Aorta (tissue), 5 donors: ENCODE measurements at regions not wholly inside any gene's neighbourhood (a gene's known extent, or its start where the extent isn't known, plus 50 kb on each side); places are given as distances from the start of the nearest gene placed in this dataset.

Experiments used
- ATAC-seq: fragments of 200-7000 bp; cut with Tn5 transposase; one replicate; pipeline ENCODE4 v1.9.1; 2022; ENCODE audit warnings: moderate library complexity; ENCODE audit not compliant: low FRiP score
- DNase-seq, 2 donors: peaks; one replicate each; pipeline ENCODE4 v3.0.0-alpha.2; 2020
- H3K27ac ChIP-seq, 2 donors: one replicate each; pipeline ENCODE4 v1.5.1; 2013; ENCODE audit warnings: low read length in 2 of 2, mild to moderate bottlenecking in 2 of 2, moderate library complexity in 2 of 2, control low read depth in 1 of 2, inconsistent platforms in 1 of 2, low read depth in 1 of 2
- H3K27me3 ChIP-seq, 2 donors: one replicate each; pipeline ENCODE4 v1.6.1; 2013; ENCODE audit warnings: control low read depth in 1 of 2, low read length in 1 of 2, mild to moderate bottlenecking in 1 of 2, moderate library complexity in 1 of 2; ENCODE audit not compliant: insufficient read depth in 2 of 2, control insufficient read depth in 1 of 2
- H3K36me3 ChIP-seq, 2 donors: one replicate each; pipeline ENCODE4 v1.6.1; 2013; ENCODE audit warnings: control low read depth in 1 of 2, low read length in 1 of 2, mild to moderate bottlenecking in 1 of 2; ENCODE audit not compliant: insufficient read depth in 2 of 2, control insufficient read depth in 1 of 2
- H3K4me1 ChIP-seq, 2 donors: one replicate each; pipeline ENCODE4 v1.6.1; 2013; ENCODE audit warnings: low read length in 2 of 2, control low read depth in 1 of 2, mild to moderate bottlenecking in 1 of 2, moderate library complexity in 1 of 2; ENCODE audit not compliant: insufficient read depth in 2 of 2, control insufficient read depth in 1 of 2
- H3K4me3 ChIP-seq, 2 donors: one replicate each; pipeline ENCODE4 v1.5.1; 2013; ENCODE audit warnings: low read length in 2 of 2, control low read depth in 1 of 2, mild to moderate bottlenecking in 1 of 2
- H3K9me3 ChIP-seq: one replicate; pipeline ENCODE4 v1.6.1; 2013; ENCODE audit warnings: mild to moderate bottlenecking, low read length; ENCODE audit not compliant: control insufficient read depth
- WGBS, 2 donors: extraction: QIAGEN DNeasy Blood & Tissue Kit; methylation state at CpG; one replicate each; pipeline ENCODE4 v1.1.7; 2013; 5-methylcytosine and 5-hydroxymethylcytosine counted together
- intact Hi-C, 2 donors: fragments of 100-400 bp; cut with DNase I; formaldehyde crosslinking; loops; one replicate each; pipeline versions ENCODE4 v1.14.2 to v1.15.0; 2022
- donor health status: healthy with polysubstance abuse.
- donor health status: Bipolar disorder and iron deficiency.
- donor health status: DM: no; HTN: no; CAD: no.
- donor health status: DM: no; HTN: no; CAD: no.
- donor health status: DM: yes; HTN: yes; CAD: no.

DNA sequence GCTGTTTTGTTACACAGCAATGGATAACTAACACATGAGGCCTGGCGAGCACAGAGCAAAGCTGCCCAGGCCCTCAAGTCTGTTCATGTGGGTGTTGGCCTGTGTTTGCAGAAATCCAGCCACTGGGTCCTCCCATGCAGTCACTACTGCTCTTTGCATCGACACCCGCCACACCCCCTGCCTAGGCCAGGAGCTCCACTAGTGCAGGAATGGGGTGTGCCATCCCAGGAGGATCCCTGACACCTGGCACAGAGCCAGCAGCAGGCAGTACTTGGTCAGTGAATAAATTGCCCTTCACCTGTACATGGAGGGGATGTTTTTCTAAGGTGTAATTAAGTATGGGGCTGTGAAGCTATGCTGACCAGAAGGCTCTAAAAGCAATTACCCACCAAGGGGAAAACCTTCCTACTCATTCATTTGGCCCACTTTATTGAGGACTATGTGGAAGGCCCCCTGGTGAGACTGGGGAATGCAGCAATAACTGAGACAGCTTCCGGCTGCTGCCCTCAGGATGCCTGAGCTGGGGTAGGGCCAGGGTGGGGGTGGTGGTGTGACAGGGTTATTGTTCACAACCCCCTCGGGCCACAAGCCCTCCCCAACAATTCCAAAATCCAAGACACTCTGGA lies 160.8 kb downstream of the CRYBB2 start:
- Histone ChIP-seq H3K4me1 (no peaks in the 10 kb centered on the region), H3K4me3 (no peak overlapping the region), H3K27me3 (no peaks in the 10 kb centered on the region), H3K27ac (no peak overlapping the region), H3K36me3 (no peaks in the 10 kb centered on the region), H3K9me3 (no peaks in the 10 kb centered on the region)
- ATAC-seq = no peak
- intact Hi-C loops = no loop called here
- WGBS, 2 donors = 92 to 97% methylated on average over 5 of the region's 5 CpGs
- DNase-seq = no peak

DNA sequence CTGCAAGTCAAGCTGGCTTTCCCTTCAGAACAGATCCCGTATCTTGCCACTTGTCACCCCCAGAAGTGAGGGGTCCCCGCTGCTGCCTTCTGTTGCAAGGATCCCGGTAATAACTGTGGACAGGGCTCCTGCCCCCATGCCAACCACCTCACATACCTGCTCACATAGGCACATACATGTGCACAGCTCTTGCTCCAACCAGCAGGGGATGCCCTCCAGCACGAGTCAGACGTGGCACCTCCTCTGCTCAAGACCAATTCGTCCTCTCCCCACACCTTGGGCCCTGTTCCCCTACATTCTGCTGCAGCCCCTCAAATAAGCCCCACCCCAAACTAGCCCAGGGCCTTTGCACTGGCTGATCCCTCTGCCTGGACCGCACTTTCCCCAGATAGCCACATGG lies 163.3 kb downstream of the CRYBB2 start:
- Histone ChIP-seq H3K4me3 (no peak overlapping the region), H3K9me3 (no peaks in the 10 kb centered on the region), H3K27me3 (no peaks in the 10 kb centered on the region), H3K4me1 (no peaks in the 10 kb centered on the region), H3K27ac (no peak overlapping the region), H3K36me3 (no peaks in the 10 kb centered on the region)
- ATAC-seq (no peak), DNase-seq (no peak)
- 87 to 89% methylated on average over 7 of the region's 7 CpGs for WGBS, 2 donors
- intact Hi-C loops = no loop called here

- H3K9me3 ChIP-seq = no peaks in the 10 kb centered on the region
- ATAC-seq = no peak
- H3K36me3 ChIP-seq = no peaks in the 10 kb centered on the region
- intact Hi-C loops = no loop called here
- no peak overlapping the region for H3K4me3 ChIP-seq
- no peaks in the 10 kb centered on the region for H3K4me1 ChIP-seq
- no peak for DNase-seq
- 76 to 78% methylated on average over 15 of the region's 15 CpGs for WGBS, 2 donors
- H3K27ac ChIP-seq = no peak overlapping the region
- no peaks in the 10 kb centered on the region for H3K27me3 ChIP-seq
Measured at GRCh38 chr22:25383278-25383820, 163.9 kb downstream of the CRYBB2 start.

- Histone ChIP-seq H3K9me3 (no peaks in the 10 kb centered on the region), H3K27ac (no peak overlapping the region), H3K4me1 (no peaks in the 10 kb centered on the region), H3K27me3 (no peaks in the 10 kb centered on the region), H3K36me3 (no peaks in the 10 kb centered on the region), H3K4me3 (no peak overlapping the region)
- no peak for ATAC-seq
- no peak for DNase-seq
- intact Hi-C loops = no loop called here
- 86 to 92% methylated on average over 18 of the region's 18 CpGs for WGBS, 2 donors
Measured at GRCh38 chr22:25383892-25384291, 164.5 kb downstream of the CRYBB2 start.

DNA sequence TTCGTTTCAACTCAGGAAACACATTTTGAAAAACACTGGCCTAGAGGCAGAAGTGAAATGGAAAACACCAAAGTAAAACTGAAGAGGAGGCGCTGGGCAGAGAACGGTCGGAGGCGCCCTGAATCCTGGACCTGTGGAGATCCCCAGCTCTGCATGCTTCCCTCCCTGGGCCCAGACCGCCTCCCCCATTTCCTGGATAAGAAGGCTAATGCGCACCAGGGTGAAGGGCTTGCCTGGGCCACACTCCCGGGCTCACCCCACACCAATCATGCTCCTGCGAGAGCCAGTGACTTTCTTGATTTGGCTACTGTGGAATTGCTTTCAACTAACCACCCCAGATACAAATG lies 167.1 kb downstream of the CRYBB2 start:
- intact Hi-C loops = no loop called here
- Histone ChIP-seq H3K4me1 (no peaks in the 10 kb centered on the region), H3K9me3 (no peaks in the 10 kb centered on the region), H3K4me3 (no peak overlapping the region), H3K27me3 (no peaks in the 10 kb centered on the region), H3K36me3 (no peaks in the 10 kb centered on the region), H3K27ac (no peak overlapping the region)
- no peak for ATAC-seq
- no peak for DNase-seq
- WGBS, 2 donors = 90 to 95% methylated on average over 9 of the region's 9 CpGs

DNA sequence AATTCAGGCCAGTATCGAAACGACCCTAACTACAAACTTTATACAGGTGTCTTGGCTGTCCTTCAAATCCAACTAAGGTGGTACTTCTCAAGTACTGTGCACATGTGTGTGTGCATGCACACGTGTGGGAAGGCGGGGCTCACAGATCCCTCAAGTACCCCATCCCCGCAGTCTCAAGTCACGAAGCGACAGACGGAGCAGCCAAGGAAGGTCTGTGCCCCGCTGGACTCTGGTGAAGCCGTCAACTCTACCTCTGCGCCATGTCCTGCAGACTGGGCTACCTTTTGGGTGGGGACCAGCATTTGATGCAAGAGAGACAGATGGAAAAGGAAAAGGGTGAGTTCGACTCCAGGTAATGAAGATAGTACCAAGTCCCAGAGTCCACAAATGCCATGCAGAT lies 169.0 kb downstream of the CRYBB2 start:
- ATAC-seq = no peak
- H3K36me3 ChIP-seq = no peaks in the 10 kb centered on the region
- intact Hi-C loops = no loop called here
- 95% methylated on average over 12 of the region's 12 CpGs for WGBS, 2 donors
- H3K4me1 ChIP-seq = no peaks in the 10 kb centered on the region
- no peak overlapping the region for H3K4me3 ChIP-seq
- no peak overlapping the region for H3K27ac ChIP-seq
- no peaks in the 10 kb centered on the region for H3K9me3 ChIP-seq
- no peaks in the 10 kb centered on the region for H3K27me3 ChIP-seq
- no peak for DNase-seq

- Histone ChIP-seq H3K27me3 (no peaks in the 10 kb centered on the region), H3K36me3 (no peaks in the 10 kb centered on the region), H3K4me1 (no peaks in the 10 kb centered on the region), H3K9me3 (no peaks in the 10 kb centered on the region), H3K4me3 (no peak overlapping the region), H3K27ac (no peak overlapping the region)
- ATAC-seq (no peak), DNase-seq (no peak)
- WGBS, 2 donors = 68 to 72% methylated on average over 10 of the region's 10 CpGs
- intact Hi-C loops = no loop called here
Measured at GRCh38 chr22:25388866-25389540, 169.6 kb downstream of the CRYBB2 start.

GRCh38 chr22:25389541-25389919 lies 170.1 kb downstream of the CRYBB2 start:
- 94% methylated on average over 11 of the region's 11 CpGs for WGBS, 2 donors
- Histone ChIP-seq H3K4me1 (no peaks in the 10 kb centered on the region), H3K27me3 (no peaks in the 10 kb centered on the region), H3K9me3 (no peaks in the 10 kb centered on the region), H3K27ac (no peak overlapping the region), H3K4me3 (no peak overlapping the region), H3K36me3 (no peaks in the 10 kb centered on the region)
- DNase-seq (no peak), ATAC-seq (no peak)
- intact Hi-C loops = no loop called here
